ENCODE measurements at regions not wholly inside any gene's neighbourhood (a gene's known extent, or its start where the extent isn't known, plus 50 kb on each side); places are given as distances from the start of the nearest gene placed in this dataset.
"Not testable (repeated sequence)": the region's sequence is repeated elsewhere in the genome, so short reads cannot be mapped to it uniquely, and the experiment has no call there.

DNA sequence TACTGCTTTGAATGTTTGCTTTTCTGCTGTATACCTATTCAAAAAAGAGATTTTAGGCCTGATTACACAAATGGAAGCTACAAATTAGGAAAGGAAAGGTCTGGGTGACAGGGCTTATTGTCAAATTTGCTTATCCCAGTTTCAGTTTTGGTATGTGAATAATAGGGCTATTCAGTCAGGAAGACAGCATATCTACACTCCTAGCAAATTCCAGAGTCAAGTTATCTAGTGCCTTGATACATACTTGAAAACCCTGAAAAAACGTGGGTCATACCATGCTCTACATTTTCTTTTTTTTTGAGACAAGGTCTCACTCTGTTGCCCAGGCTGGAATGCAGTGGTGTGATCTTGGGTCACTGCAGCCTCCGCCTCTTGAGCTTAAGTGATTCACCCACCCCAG lies 59.2 kb upstream of the CCDC180 start:
- DNase-seq = not testable (repeated sequence)

DNA sequence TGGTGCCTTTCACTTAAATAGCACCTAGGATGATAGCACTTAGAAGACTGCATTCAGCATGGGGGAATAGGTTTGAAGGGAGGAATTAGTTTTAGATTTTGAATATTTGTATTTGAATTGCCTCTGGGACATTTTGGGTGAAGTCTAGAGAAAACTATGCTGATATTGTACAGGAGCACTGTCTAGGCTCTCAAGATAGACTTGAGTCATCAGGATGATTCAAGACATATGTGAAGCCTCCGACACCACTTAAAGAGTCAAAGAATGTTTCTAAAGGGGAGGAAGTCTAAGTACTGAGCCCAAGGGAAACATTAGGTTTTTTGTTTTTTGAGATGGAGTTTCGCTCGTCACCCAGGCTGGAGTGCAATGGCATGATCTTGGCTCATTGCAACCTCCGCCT lies 63.9 kb upstream of the CCDC180 start:
- DNase-seq = no peak

DNA sequence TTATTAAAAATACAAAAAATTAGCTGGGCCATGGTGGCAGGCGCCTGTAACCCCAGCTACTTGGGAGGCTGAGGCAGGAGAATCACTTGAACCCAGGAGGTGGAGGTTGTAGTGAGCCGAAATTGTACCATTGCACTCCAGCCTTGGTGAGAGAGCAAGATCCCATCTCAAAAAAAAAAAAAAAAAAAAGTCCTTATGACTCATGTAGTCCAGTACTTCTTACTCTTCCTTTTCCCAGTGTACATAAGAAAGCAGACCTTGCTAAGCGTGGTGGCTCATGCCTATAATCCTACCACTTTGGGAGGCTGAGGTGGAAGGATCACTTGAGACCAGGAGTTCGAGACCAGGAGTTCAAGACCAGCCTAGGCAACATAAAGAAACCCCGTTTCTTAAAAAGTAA lies 66.0 kb upstream of the CCDC180 start:
- DNase-seq = not testable (repeated sequence)

DNA sequence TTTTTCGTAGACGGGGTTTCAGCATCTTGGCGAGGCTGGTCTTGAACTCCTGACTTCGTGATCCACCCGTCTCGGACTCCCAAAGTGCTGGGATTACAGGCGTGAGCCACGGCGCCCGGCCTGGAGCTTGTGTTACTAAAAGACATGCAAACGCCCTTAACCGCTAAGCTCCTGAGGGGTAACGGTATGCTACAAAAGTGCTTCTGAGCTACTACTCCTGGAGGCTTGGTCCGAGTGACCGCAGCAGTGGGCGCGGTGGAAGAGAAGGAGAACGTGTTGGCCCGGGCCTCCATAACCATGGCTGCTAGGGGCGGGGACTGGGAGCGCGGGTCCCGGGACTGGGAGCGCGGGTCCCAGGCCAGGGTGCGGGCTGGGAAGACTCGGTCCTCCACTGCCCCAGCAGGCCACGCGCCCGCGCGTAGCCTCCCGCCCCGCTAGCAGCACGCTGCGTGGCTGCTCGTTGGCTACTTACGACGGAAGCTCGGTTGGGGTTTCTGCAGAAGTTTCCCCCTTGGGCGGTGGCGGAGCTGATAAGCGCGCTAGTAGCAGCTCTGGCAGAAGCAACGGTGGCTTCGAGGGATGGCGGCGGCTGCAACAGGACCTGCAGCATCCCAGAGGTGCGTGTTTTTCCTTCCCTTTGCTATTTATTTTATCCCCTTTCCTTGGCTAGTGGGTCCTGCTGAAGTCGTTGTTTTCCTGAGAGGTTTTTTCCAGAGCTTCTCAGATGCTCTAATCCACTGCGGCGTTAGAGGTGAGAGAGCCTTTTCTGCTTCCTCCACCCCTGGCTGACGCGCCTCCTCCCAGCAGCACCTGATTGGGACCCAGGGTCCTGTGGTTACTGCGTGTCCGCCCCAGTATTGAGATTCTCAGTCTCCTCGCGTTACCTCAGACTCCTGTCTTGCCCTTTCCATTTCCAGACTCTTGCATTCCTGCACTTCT lies 69.2 kb upstream of the CCDC180 start:
- peak; percentile 66 for DNase-seq

DNA sequence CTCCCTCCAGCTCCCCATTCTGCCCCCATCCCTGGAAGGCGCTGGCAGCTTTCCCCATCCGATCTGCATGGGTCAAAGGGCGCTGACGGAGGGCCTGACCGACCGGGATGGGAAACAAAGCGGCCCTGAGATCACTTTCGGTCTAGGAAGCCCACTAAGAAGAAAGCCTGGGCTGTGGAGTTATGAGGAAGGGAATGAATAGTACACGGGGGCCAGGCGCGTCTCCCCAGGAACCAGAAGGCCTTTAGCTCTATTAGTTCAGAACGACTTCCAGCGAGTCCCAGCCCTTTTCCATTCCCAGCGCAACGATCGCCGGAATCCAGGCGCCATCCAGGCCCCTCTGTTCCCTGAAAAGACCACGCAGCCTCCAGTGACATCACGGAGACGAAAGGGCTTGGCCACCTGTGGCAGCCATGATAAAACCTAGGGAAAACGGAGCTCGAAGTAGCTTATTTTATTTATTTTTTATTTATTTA lies 70.1 kb upstream of the CCDC180 start:
- no peak for DNase-seq

DNA sequence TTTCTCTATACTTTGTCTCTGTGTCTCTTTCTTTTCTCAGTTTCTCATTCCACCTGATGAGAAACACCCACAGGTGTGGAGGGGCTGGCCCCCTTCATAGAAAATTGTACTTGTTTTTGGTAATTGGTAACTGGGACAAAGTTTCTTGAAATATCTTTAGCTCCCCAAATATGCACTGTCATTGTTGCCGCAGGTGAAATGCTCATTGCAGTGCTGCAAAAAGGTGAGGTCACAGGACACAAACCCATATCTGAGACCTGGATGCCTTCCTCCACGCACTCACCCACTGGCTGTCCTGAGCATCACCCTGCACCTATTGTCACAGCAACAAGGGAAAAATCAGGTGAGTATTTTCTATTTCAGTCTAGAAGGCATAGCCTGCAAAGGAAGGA lies 74.5 kb upstream of the CCDC180 start:
- DNase-seq = not testable (repeated sequence)

DNA sequence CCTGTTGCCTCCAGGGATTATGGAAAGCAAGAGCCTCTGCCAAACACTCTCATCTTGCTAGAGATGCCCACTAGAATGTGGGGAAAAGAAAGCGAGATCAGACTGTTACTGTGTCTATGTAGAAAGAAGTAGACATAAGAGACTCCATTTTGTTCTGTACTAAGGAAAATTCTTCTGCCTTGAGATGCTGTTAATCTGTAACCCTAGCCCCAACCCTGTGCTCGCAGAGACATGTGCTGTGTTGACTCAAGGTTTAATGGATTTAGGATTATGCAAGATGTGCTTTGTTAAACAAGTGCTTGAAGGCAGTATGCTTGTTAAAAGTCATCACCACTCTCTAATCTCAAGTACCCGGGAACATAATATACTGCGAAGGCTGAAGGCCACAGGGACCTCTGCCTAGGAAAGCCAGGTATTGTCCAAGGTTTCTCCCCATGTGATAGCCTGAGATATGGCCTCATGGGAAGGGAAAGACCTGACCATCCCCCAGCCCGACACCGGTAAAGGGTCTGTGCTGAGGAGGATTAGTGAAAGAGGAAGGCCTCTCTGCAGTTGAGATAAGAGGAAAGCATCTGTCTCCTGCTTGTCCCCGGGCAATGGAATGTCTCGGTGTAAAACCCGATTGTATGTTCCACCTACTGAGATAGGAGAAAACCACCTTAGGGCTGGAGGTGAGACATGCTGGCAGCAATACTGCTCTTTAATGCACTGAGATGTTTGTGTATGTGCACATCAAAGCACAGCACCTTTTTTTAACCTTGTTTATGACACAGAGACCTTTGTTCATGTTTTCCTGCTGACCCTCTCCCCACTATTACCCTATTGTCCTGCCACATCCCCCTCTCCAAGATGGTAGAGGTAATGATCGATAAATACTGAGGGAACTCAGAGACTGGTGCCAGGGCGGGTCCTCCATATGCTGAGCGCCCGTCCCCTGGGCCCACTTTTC lies 75.1 kb upstream of the CCDC180 start:
- not testable (repeated sequence) for DNase-seq

DNA sequence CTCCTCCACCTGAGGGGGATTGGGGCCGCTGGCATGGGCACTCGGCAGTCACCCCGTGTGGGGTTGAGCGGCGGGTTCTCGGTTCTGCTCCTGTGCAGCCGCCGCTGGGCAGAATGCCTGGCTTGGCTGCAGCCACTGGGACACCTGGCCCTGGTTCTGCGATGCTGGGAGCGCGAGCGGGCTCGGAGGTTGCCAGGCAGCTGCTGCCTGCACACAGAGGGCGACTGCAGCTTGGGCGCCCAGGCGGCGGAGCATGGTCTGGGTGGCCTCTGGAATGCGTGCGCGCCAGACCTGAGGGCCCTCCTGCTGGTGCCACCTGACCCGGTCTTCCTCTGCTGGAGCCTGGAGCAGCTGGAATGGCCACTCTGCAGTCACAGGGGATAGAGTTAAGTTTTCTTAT lies 85.1 kb upstream of the CCDC180 start:
- DNase-seq = not testable (repeated sequence)

DNA sequence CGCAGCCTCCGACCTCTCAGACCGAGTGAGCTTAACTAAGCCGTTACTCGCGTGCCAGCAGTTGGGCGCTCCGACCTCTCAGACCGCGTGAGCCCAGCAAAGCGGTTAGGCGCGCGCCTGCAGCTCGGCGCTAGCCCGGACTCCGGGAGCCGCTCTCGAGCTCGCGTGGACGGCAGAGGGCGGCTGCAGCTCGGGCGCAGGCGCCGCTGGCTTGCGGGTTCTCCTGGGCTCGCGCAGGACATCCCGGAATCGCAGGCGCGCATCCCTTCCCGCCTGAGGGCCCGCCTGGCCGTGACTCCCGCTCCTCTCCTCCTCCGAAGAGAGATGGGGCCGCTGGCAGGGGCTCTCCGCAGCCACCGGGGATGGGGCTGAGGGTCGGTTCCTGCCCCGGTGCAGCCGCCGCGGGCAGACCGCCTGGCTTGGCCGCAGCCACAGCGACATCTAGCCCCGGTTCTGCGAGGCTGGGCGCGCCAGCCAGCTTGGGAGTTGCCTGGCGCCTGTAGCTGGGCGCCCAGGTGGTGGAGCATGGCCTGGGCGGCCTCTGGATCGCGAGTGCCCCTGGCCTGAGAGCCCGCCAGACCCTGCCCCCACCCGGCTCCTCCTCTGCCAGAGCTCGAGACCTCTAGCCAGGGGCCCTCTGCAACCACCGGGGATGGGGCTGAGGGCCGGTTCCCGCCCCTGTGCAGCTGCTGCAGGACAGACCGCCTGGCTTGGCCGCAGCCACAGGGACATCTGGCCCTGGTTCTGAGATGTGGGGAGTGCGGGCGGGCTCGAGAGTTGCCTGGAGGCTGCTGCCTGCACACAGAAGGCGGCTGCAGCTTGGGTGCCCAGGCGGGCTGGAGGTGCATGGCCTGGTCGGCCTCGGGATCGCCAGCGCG lies 85.7 kb upstream of the CCDC180 start:
- DNase-seq = peak; percentile 49

DNA sequence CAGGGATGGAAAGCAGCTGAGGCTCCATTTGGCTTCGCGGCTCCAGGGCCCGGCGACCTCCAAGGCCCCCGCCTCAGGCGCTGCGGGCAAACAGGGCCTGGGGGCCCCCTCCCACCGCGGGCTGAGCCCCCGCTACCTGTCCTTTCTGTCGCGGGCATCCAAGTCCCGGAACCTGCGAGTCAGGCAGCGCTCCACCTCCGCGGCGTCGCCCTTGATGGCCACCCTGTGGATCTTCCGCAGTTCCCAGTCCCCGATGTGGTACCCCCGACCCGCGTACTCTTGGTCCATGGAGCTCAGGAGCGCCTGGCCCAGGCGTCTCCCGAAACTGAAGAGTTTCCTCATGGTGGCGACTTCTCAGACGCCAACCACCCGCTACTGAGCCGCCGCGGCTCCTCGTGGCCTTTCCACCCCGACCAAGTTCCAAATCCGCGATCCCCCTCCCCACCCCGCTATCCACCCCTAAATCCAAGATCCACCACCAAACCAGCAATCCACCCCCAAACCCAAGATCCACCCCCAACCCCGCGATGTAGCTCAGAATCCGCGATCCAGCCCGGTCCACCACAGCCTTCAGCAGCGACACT lies 86.5 kb upstream of the CCDC180 start:
- no peak for DNase-seq

DNA sequence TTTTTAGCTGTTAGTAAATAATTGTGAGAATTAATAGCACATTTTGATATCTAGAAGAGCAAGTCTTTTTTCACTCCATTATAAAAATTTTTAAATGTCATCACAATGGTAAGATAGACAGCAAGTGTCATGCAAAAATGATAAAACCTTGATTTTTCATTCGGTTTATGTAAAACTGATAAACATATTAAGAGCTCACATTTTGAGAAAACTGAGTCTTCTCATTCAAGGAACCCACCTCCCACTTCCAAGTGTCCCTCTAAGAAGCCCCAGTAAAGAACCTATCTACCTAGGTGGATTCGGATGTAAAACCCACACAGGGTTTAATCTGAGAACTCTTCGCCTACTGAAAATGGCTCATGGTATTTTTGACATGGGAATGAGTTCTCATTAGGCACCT lies 87.1 kb upstream of the CCDC180 start:
- DNase-seq = not testable (repeated sequence)

DNA sequence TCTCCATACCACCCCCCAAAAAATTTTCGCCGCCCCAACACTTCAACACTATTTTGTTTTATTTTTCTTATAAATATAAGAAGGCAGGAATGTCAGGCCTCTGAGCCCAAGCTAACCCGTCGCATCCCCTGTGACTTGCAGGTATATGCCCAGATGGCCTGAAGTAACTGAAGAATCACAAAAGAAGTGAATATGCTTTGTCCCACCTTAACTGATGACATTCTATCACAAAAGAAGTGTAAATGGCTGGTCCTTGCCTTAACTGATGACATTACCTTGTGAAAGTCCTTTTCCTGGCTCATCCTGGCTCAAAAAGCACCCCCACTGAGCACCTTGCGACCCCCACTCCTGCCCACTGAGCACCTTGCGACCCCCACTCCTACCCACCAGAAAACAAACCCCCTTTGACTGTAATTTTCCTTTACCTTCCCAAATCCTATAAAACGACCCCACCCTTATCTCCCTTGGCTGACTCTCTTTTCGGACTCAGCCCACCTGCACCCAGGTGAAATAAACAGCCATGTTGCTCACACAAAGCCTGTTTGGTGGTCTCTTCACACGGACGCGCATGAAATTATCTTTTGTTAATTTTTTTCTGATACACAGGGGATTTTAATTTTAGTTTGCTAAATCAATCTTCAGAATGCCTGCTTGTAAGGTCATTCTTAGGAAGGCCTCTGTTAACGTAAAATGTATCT lies 87.9 kb upstream of the CCDC180 start:
- not testable (repeated sequence) for DNase-seq

DNA sequence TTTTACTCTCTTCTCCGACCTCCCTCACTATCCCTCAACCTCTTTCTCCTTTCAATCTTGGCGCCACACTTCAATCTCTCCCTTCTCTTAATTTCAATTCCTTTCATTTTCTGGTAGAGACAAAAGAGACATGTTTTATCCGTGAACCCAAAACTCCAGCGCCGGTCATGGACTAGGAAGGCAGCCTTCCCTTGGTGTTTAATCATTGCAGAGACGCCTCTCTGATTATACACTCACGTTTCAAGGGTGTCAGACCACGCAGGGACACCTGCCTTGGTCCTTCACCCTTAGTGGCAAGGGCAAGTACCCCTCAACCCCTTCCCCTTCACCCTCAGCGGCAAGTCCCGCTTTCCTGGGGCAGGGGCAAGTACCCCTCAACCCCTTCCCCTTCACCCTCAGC lies 92.3 kb upstream of the CCDC180 start:
- not testable (repeated sequence) for DNase-seq

DNA sequence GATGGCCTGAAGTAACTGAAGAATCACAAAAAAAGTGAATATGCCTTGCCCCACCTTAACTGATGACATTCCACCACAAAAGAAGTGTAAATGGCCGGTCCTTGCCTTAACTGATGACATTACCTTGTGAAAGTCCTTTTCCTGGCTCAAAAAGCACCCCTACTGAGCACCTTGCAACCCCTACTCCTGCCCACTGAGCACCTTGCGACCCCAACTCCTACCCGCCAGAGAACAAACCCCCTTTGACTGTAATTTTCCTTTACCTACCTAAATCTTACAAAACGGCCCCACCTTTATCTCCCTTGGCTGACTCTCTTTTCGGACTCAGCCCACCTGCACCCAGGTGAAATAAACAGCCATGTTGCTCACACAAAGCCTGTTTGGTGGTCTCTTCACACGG lies 92.9 kb upstream of the CCDC180 start:
- DNase-seq = not testable (repeated sequence)

DNA sequence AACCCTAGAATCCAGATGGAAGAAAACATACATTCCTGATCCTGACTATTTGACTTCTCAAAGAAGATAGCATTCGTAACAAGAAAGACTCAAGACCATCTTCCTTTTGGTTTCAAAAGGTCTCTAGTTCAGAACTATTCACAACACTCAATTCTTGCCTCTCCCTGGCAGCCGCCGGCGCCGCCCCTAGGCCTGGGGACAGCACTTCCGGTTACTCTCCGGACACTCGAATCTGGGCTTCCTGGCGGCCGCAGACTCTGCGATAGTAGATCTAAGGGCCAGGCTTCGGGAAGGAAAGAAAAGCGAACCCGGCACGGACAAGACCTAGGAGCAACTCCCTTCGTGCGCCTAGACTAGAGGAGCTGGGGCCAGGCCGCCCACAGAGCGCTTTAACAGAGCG lies 107.8 kb upstream of the CCDC180 start:
- not testable (repeated sequence) for DNase-seq

DNA sequence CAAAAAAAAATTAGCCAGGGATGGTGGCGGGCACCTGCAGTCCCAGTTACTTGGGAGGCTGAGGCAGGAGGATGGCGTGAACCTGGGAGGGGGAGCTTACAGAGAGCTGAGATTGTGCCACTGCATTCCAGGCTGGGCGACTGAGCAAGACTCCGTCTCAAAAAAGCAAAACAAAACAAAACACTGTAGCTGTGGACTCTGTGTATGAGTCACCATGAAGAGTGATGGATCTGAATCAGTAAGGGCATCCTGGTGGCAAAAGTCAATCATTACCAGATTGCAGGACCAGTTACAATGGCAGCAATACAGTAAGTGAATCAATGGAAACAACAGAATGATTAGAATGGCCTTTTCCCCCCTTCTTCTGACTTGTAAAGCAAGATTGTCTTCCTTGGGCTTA lies 113.7 kb upstream of the CCDC180 start:
- not testable (repeated sequence) for DNase-seq

DNA sequence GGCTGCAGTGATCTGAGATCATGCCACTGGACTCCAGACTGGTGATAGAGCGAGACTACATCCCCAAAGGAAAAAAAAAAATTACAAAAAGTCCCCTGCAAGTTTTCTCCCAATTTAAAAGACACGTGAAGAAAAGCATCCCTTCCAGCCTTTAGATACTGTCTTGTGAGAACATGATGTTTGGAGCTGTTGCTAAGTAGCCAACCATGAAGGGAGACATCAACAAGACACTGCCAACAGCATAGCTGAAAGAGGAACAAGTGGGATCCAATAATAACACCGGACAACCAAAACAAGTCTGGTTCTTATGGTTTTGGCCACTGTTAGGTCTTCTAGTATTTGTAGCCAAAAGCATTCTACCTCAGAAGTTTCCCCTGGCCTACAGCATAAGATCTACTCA lies 118.9 kb upstream of the CCDC180 start:
- DNase-seq = no peak

DNA sequence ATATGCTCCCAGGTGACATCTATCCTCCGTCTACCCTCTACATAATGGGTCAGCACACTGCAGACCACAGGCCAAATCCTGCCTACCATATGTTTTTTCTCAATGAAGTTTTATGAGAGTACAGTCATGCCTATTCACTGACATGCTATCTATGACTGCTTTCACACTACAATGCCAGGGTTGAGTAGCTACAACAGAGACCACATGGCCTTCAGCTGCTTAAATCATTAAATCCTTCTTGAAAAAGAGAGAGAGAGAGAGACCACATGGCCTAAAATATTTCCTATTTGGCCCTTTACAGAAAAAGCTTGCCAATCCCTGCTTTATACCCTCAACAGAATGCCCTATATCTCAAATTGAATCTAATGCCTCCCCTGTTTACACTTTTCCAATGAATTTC lies 119.8 kb upstream of the CCDC180 start:
- not testable (repeated sequence) for DNase-seq

DNA sequence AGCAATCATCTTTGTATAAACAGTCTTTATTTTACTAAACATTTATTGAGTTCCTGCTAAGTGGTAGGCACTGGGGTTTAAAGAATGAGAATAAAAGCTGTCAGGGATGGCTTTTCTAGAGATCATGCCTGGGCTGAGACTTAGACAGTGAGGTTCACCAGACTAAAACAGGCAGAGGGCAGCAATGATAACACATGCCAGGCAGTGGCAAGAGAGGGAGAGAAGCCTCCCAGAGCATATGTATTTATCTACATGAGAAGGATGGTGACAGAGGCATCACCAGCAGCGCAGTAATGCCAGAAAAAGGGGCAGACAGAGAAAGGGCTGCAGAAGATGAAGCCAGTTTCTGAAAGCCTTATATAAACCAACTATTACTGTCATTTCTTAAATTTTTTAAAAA lies 121.0 kb upstream of the CCDC180 start:
- no peak for DNase-seq

DNA sequence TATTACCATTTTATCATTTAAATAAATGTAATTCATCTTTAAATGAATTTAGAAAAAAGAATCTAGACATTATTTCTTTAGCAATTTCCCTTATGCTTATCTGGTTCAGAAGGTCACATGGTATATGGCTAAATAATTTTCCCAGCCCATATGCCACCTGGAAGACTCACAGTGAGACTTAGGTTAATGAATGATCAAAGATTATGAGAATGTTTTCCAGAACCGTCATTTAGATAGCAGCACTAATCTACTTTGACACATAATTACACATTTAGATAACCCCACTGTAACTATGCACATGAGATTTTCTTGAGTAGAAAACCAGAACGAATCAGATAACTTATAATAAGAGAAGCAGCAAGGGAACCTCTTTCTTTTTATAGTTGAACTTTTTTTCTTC lies 124.9 kb upstream of the CCDC180 start:
- DNase-seq = not testable (repeated sequence)

DNA sequence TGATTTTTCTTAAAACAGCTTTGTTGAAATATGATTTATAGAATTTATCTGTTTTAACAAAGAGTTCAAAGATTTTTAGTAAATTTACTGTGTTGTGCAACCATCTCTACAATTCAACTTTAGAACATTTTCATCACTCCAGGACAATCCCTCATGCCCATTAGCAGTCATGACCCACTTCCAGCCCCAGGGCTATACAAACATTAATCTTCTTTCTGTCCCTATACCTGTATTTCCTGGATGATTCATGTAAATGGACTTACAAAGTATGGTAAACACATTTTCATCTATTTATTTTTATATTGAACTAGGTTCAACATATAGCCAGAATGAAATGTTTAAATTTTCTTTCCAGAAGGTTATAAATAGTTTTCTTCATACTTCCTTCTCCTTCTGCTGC lies 127.8 kb upstream of the CCDC180 start:
- no peak for DNase-seq

All from activated CD4-positive, alpha-beta T cell treated with anti-CD3 and anti-CD28 coated beads, Interleukin-2, amount 50 U/mL, for 1 hour (primary cell).